Right hindlimb (tissue), 1 donor: ENCODE measurements at regions not wholly inside any gene's neighbourhood (a gene's known extent, or its start where the extent isn't known, plus 50 kb on each side); places are given as distances from the start of the nearest gene placed in this dataset.
"Not testable (repeated sequence)": the region's sequence is repeated elsewhere in the genome, so short reads cannot be mapped to it uniquely, and the experiment has no call there.

Source experiments
- DNase-seq: peaks from one replicate; pipeline ENCODE4 v3.0.0-alpha.2; 2018

DNA sequence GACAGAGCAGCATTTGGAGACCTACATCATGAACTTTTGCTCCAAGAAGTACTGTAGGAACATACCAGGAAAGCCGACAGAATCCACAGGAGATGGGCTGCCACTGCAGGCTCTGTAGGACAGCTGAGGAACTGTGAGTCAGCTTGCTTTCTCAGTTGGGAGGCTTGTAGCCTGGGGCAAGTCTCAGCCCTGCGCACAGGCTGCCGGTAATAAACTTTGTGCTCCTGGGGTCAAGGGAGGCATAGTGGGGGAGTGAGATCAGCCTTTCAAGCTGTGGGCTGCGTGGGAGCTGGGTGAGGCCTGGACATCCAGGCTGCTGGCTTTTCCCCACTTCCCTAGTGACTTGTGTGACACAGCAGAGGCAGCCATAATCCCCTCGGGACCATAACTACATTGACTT lies 718.0 kb upstream of the CDH10 start:
- no peak for DNase-seq

DNA sequence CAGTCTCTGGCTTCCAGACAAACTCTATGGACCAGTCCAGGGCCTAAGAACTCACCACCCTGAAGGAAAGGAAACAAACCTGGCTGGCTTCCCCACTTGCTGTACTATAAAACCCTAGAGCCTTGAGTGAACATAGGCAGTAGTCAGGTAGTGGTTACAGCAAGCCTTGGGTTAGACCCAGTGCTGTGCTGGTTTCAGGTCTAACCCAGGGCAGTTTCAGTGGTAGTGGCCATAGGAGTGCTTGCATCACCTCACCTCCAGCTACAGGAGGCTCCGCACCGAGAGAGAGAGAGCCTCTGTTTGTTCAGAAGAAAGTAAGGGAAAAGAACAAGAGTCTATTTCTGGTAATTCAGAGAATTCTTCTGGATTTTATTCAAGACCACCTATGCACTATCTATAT lies 714.1 kb upstream of the CDH10 start:
- no peak for DNase-seq

DNA sequence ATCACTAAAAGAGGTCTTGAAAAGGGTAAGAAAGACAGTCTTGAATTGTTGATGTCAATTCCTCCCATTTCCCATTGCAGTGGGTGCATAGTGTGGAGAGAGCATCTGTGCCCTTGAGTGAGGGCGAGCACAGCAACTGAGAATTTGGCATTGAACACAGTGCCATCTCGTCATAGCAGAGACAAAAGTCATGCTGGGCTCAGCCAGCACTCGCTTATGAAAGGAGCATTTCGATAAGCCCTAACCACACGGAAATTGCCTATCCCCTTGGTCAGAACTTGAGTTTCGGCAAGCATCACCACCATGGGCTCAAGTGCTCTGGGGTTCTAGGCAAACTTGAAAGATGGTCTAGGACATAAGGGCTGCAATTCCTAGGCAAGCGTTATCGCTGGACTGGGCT lies 712.8 kb upstream of the CDH10 start:
- no peak for DNase-seq

DNA sequence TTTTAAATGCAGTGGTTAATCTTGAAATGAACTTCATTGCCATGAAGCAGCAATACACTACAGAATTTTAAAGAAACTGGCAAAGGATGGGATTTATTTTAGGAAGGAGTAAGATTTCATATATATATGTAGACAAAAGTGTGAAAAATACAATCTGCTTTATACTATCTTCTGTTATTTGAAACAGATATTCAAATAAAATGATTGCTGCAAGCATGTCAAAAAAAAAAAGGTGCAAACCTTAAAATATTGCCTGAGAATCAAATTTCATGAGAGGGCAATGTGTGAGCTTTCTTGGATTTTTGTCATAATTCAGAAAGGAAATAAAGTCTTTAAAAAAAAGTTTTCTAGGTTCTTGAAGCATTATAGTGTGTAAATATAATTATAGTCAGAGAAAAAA lies 705.0 kb upstream of the CDH10 start:
- no peak for DNase-seq

DNA sequence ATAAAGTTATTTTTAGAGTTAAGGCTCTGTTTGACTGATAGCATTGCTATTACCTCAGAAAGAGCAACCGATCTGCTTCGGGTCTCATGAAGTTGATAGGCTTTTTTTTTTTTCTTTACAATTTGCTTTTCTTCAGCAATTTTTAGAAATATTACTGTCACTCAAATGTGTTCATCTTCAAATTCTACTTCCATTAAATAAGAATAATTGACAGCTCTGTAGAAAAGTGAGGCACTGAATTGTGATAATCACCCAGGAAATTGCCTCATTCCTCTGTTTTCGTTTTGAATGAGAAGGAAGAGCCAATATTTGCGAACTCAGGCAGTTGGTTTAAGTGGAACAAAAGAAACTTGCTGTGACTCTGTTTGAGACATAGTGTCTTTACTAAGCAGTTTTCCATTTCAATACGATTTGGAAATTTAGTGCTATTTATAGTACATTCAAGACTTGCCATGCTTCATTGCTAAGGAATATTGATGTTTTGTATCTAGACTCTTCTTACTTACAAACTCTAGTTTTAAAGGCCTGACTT lies 700.5 kb upstream of the CDH10 start:
- no peak for DNase-seq

DNA sequence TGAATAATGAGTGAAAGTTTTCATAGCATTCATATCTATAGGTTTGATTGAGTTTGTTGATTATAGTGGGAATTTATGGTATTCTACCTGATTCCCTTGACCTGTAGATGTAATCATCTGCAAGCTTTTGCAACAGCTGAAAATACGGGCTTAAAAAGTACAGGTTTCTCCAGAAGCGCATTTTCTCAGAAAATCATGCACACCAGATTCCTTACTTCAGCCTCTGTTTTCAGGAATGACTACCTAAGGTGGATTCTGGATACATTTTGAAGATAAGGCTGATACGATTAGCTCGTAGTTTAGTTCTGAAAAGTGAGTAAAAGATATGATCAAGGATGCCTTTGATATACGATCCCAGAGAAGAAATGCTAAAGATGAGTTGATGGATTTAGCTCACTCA lies 694.8 kb upstream of the CDH10 start:
- no peak for DNase-seq

DNA sequence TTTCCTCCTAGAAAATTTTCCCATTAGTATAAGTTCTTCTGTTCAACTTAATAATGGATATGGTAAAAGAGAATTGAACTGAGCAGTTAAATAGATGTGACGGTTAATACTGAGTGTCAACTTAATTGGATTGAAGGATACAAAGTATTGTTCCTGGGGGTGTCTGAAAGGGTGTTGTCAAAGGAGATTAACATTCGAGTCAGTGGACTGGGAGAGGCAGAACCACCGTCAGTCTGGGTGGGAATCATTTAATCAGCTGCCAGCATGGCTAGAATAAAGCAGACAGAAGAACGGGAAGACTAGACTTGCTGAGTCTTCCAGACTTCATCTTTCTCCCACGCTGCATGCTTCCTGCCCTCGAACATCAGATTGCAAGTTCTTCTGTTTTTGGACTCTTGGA lies 689.6 kb upstream of the CDH10 start:
- DNase-seq = no peak

DNA sequence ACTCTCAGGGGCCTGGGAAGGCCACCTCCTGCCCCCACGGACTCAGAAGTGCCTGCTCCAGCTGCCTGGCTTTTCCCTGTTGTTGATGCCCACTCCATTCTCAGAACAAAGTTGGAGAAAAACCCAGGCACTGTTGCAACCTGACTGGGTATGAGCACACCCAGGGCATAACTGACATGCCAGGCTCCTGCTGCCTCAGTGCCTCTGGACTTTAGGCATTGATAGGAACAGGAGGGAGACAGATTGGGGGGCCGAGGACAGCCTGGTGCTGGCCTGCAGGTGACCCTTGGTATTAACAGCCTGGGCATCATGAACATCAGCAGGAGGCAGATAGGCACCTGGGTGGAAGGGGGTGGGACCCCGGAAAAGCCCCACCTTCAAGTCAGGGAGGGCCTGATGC lies 685.9 kb upstream of the CDH10 start:
- no peak for DNase-seq

DNA sequence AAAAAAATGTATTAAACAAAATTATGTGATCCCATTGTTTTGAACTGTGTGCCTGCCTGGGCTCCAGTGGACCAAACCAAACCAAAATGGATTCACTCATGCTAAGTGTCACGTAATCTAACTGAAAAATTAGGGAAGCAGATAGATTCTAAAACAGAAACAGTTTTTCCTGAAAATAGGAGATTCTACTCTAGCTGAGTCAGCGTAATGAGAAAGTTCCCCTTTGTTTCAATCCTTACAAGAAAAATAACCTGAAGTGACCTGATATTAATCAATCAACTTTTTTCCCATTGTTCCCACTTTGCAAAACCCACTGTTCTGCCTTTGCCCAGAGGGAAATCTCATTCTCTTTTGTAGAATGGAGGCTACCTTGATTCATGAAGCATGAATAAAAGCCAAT lies 682.4 kb upstream of the CDH10 start:
- no peak for DNase-seq

DNA sequence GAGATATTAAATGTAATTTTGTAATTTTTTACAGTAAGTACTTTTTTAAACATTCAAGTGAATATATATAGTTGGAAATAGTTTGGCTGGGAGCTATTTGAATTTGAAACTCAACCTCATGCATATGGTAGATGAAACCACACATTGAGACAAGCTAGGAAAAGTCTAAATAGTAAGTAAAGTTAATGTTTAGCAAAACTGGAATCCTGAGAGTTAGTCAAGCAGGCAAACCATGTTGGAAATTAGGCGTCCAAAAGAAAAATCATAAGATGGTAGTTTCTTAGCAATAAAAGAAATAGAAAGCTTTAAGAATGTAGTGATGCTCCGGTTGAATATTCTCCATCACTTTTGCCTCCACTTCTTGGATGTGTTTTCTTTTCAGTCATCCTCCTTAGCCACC lies 657.1 kb upstream of the CDH10 start:
- no peak for DNase-seq

DNA sequence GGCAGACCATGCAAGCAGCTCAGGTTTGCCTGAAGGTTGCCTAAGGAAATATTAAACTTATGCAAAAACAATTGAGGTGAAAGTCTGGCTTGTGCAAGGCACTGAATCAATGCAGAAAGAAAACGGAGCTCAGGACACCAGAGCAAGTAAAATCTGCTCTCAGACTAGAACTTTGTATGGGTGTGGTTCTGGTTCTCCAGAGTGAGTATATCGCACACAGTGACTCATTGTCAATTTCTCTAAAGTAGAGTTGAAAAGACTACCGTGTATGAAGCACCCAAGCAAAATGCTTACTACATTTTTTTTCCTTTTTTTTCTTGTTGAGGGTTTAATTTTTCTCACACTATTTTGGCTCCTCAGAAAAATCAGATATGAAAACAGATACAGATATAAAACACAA lies 650.3 kb upstream of the CDH10 start:
- DNase-seq = no peak

DNA sequence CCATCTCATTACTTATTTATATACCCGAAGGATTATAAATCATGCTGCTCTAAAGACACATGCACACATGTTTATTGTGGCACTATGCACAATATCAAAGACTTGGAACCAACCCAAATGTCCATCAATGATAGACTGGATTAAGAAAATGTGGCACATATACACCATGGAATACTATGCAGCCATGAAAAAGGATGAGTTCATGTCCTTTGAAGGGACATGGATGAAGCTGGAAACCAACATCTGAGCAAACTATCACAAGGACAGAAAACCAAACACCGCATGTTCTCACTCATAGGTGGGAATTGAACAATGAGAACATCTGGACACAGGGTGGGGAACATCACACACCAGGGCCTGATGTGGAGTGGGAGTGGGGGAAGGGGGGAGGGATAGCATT lies 645.0 kb upstream of the CDH10 start:
- not testable (repeated sequence) for DNase-seq

DNA sequence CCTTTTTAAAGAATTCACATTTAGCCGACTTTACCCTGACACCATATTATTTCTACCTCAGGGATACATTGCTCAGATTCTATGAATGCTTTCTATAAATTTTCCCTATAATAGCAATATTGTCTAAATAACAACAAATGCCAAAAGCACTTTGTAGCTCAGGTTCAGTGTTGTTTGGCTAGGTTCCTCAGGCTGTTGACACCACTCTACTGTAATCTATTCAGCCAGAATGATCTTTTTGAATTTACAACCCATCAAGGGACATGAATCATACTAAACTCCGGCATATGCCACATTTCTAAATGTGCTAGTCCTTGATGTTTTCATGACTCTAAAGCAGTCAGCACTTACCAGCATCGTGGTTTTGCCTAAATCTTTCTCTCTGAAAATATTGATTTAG lies 641.5 kb upstream of the CDH10 start:
- DNase-seq = no peak

DNA sequence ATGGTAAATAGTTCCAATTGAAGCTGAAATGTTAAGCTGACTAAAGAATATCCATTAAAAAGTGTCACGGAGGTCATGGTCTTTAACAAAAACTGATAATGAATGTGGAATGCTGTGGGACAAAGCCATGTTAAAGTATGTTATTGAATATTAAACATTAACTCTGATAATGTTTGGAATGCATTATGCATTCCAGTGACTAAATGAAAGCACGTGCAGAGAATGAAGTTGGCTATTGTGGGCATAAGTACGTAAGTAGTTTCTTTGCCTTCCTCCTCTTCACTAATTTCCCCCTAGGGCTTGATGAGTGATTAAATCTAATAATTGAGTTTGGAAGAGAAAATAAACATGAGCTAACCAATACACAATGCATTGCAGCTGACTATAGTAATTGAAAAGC lies 640.4 kb upstream of the CDH10 start:
- DNase-seq = no peak

DNA sequence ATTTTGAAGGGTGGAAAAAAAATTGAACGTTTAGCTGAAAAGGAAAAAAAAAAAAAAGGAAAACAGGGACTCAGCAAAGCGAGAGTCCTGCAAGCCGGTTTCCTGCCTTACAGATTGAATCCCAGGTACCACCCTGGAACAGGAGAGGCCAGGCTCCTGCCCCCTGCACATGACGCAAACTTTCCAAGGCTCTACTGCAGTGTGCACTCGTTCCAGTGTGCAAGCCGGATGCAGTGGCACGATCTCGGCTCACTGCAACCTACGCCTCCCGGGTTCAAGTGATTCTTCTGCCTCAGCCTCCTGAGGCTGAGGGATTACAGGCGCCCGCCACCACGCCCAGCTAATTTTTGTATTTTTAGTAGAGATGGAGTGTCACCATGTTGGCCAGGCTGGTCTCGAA lies 618.7 kb upstream of the CDH10 start:
- DNase-seq = not testable (repeated sequence)

DNA sequence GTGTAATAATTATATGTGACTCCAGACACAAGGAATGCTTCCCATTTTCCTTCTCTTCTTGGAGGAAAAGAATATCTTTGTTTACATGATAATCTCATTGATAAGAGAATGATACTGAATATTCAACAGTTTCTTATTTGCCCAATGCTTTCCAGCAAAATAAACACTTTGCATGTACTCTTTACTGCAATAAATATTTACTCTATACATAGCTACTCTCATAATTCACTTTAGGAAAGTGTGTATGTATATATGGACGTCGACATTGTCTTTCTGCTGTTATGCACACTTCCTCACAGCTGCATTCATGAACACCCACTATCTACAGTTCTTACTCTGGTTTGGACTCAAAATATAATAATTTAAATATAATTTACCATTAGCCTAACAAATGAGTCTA lies 617.4 kb upstream of the CDH10 start:
- DNase-seq = no peak

DNA sequence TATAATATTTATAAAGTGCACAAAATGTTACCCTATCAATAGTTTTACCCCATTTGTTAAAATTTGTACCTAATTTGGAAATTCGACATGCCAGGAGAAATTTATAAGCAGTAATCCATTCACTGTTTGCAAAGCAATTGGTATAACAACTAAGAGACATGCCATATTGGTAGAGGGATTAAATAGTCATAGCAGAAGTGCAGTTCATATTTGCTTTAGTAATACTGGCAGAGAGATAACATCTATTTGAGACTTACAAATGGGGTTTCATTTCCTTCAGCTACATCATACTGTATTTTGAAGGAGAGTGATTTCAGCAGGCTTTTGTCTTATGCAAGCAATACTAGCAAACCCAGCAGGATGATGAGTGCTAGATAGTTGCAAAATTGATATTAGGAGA lies 610.4 kb upstream of the CDH10 start:
- no peak for DNase-seq

DNA sequence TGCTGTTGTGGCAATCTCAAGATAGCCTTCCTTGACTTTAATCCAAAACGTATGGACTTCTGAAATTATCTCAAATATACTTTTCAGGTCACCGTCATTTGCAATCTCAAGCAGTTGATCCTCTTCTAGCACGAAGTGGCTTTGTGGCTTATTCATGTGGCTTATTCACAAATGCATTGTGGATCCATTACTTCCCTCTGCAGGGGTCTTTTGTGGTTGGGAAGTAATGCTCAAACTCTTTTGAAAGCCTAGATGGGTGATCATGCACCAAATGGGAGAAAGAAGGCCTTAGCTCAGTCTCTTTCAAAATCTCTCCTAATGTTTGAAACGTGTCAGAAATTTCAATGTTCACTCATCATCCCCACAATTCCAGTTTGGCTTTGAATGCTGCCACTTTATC lies 597.2 kb upstream of the CDH10 start:
- no peak for DNase-seq

DNA sequence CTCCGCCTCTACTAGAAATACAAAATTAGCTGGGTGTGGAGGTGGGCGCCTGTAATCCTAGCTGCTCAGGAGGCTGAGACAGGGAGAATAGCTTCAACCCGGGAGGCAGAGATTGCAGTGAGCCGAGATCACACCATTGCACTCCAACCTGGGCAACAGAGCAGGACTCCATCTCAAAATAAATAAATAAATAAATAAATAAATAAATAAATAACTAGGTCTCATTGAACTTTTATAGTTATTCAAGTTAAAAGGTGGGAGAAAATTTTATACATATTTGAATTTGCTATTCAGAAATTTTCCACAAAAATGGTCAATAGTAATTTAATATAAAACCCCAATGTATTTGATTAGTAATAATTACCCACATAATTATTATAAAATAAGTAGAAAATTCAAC lies 593.9 kb upstream of the CDH10 start:
- DNase-seq = not testable (repeated sequence)

DNA sequence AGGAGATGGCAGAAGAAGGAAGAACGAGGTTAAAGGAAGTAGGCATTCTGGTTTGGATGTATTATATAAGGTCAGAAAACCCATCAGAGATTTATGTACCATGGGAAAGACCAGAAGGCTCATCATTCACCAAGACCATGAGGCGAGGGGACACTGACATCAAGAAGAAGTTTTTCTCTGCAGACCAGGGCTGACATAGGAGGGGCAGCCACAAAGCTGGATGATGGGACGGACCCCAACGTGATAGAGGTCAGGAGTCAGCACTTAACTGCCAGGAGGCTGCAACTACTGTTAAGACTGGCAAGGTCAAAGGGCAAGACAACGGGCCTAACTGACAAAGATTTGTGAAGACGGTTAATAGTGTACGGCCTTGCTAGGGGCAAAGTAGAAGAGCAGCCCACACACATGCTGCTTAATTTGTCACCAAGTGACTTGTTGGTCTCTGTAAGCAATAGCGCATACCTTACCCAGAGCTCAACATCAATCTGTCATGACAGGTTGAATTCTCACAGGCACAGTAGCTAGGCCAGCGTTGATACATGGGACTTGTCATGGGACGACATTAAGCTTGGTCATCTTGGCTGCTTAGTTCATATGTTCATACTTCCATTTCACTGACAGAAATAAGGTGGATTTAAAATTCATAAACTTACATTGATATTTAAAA lies 579.7 kb upstream of the CDH10 start:
- no peak for DNase-seq

DNA sequence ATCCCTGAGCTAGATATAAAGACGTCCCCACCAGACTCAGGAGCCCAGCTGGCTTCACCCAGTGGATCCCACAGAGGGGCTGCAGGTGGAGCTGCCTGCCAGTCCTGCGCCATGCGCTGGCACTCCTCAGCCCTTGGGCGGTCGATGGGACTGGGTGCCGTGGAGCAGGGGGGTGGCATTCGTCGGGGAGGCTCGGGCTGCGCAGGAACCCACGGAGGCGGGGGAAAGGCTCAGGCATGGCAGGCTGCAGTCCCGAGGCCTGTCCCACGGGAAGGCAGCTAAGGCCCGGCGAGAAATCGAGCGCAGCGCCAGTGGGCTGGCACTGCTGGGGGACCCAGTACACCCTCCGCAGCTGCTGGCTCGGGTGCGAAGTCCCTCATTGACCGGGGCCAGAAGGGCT lies 555.1 kb upstream of the CDH10 start:
- not testable (repeated sequence) for DNase-seq

DNA sequence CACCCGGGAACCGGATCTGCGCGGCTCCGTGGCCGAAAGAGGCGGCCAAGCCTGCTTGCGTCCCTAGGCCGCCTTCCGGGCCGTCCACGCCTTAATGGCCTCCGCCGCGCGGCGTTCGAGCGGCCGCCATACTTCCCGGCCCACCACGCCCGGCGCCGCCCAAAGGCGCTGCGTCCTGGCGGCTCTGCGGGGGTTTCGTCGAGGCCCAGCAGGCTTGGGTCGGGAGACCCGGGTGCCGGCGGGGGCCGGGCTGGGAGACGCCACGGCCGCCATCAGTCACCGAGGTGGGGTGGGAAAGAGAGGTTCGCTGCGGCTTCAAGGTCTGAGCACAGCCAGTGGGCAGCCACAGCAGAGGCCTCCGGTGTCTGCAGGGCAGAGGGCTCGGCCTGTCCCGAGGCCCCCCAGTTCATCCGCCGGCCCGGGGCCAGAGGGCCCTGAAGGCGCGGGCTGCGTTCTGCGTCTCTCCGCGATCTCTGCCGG lies 545.8 kb upstream of the CDH10 start:
- DNase-seq = no peak

DNA sequence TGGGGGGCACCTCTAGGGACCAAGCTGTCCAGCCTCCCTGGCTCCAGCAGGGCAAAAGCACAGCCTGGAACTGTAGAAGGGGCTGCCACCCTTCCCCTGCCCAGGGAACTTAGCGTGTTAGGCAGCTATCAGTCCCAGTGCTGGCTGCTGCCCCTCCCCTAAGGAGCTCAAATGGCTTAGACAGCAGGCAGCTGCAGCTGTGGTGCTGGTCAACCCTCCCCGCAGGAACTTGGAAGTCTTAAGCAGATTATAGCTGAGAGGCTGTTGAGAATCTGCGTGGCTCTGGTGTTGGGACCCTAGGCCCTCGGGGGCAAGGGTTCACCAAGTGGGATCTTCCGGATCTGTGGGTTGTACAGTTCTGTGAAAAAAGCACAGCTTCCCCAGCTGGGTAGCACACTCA lies 536.5 kb upstream of the CDH10 start:
- no peak for DNase-seq

DNA sequence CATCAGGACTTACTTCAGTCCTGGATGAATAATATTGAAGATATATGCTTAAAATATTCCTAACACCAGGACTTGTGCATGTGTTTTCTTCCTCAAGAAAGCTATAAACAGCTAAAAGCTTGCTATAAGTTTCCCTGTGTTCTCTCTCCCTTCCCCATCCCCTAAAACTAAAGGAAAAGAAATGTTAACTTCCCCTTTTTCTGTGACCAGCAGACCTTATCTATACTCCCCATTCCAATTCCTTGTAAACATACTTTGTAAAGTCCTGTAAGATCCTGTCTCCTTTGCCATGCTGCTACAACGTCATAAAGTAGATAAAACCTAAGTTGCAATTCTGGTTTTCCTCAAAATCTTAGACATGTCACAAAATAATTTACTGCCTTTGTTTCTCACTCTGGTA lies 517.8 kb upstream of the CDH10 start:
- DNase-seq = not testable (repeated sequence)

DNA sequence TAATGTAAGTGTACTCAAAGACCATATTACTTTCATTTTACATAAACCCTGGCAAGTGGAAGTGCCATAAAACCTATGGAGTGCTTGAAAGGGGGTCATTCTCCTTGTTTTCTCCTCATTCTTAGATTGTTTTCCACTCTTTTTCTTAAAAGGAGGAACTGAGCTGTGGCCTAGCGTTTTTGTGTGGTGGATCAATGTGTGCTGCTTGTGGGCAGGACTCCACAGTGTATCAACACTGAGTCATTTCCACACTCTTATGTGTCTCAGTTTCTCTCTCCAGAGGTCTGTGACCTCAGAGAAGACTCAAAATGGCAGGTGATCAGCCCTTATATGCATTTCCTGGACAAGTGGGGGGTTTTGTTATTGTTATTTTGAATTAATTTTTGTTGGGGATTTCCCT lies 516.1 kb upstream of the CDH10 start:
- no peak for DNase-seq
